Type B pancreatic cell (in vitro differentiated cells): ENCODE measurements at regions not wholly inside any gene's neighbourhood (a gene's known extent, or its start where the extent isn't known, plus 50 kb on each side); places are given as distances from the start of the nearest gene placed in this dataset.

Source experiments
- DNase-seq: peaks from one replicate; pipeline ENCODE4 v3.0.0; 2021; ENCODE audit warnings: mixed read lengths; ENCODE audit not compliant: unreplicated experiment; ENCODE audit errors: extremely low spot score
- H3K27ac Mint-ChIP-seq: 2 replicates; pipeline ENCODE4 v1.8.0; 2021; ENCODE audit warnings: mild to moderate bottlenecking, mixed read lengths
- H3K27me3 Mint-ChIP-seq: 2 replicates; pipeline ENCODE4 v1.8.0; 2021; ENCODE audit warnings: mixed read lengths
- H3K36me3 Mint-ChIP-seq: 2 replicates; pipeline ENCODE4 v1.8.0; 2021; ENCODE audit warnings: mixed read lengths
- H3K4me1 Mint-ChIP-seq: one replicate; pipeline ENCODE4 v1.8.0; 2021; ENCODE audit warnings: mixed read lengths; ENCODE audit not compliant: unreplicated experiment
- H3K4me3 Mint-ChIP-seq: 2 replicates; pipeline ENCODE4 v1.8.0; 2021; ENCODE audit warnings: mild to moderate bottlenecking, mixed read lengths
- H3K9me3 Mint-ChIP-seq: 2 replicates; pipeline ENCODE4 v1.8.0; 2021; ENCODE audit warnings: mixed read lengths
- CTCF ChIP-seq: fragments of 200-600 bp; sonication (generic); conservative IDR thresholded peaks from 2 replicates; pipeline ENCODE4 v1.5.0; 2021; ENCODE audit warnings: antibody characterized with exemption, mild to moderate bottlenecking

GRCh38 chr12:75874441-75874840 lies 157.1 kb downstream of the PHLDA1 start:
- no peak for TF ChIP-seq CTCF
- DNase-seq = no peak
- Mint-ChIP-seq H3K4me1 (peaks cover 24% of the 10 kb centered on the region), H3K9me3 (peaks cover 9% of the 10 kb centered on the region), H3K27me3 (no peaks in the 10 kb centered on the region), H3K36me3 (peaks cover 3% of the 10 kb centered on the region), H3K27ac (no peak overlapping the region), H3K4me3 (no peak overlapping the region)

- H3K4me3 Mint-ChIP-seq = no peak overlapping the region
- H3K27me3 Mint-ChIP-seq = no peaks in the 10 kb centered on the region
- peaks cover 14% of the 10 kb centered on the region for H3K4me1 Mint-ChIP-seq
- TF ChIP-seq CTCF = no peak
- H3K9me3 Mint-ChIP-seq = peaks cover 9% of the 10 kb centered on the region
- H3K27ac Mint-ChIP-seq = no peak overlapping the region
- H3K36me3 Mint-ChIP-seq = peaks cover 3% of the 10 kb centered on the region
- no peak for DNase-seq
These were observed 158.8 kb downstream of the PHLDA1 start for GRCh38 chr12:75872762-75873161.

DNA sequence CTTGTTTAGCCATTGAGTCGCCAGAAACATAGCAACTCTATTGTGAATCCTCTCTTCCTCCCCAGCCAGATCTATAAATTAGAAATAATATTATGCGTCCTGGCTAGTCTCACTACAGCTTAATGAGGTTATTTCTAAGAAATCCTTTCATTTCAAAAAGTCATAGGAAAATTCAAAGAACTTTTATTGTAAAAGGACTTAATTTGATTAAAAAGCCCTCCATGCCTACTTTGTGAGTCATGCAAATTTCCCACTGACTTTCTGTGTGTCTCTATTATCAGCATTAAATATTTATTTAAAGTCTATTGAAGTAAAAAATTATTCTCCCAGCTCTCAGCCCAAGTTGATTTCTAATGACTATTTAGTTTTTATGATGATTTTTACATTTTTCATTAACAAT lies 160.7 kb downstream of the PHLDA1 start:
- H3K36me3 Mint-ChIP-seq = peaks cover 8% of the 10 kb centered on the region
- DNase-seq = no peak
- no peak overlapping the region for H3K4me3 Mint-ChIP-seq
- no peak overlapping the region for H3K27ac Mint-ChIP-seq
- no peaks in the 10 kb centered on the region for H3K27me3 Mint-ChIP-seq
- peaks cover 5% of the 10 kb centered on the region for H3K4me1 Mint-ChIP-seq
- H3K9me3 Mint-ChIP-seq = peaks cover 9% of the 10 kb centered on the region
- no peak for TF ChIP-seq CTCF

- Mint-ChIP-seq H3K9me3 (peaks cover 9% of the 10 kb centered on the region), H3K27me3 (no peaks in the 10 kb centered on the region), H3K4me3 (no peak overlapping the region), H3K36me3 (peaks cover 8% of the 10 kb centered on the region), H3K27ac (no peak overlapping the region), H3K4me1 (peaks cover 5% of the 10 kb centered on the region)
- no peak for DNase-seq
- no peak for TF ChIP-seq CTCF
These were observed 163.1 kb downstream of the PHLDA1 start for GRCh38 chr12:75868501-75868900.

DNA sequence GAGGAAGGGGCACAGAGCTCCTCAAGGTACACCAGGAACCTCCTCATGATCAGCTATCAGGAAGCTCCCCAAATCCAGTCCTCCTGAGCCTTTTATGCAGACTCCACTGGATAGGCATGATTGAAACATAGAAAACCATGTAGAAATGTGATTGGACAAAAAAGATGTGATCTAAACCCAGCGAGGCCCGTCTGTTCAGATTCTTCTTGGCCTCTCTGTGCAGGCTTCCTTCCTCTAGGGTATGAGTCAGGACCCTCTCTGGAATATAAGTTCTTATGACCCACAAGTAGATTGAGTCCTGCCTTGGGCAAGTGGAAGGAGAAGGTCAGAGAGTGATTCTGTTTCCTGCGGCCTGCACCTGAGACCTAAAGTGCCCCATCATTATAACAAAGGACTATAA lies 166.3 kb downstream of the PHLDA1 start:
- TF ChIP-seq CTCF = no peak
- H3K9me3 Mint-ChIP-seq = no peaks in the 10 kb centered on the region
- DNase-seq = no peak
- no peaks in the 10 kb centered on the region for H3K27me3 Mint-ChIP-seq
- H3K36me3 Mint-ChIP-seq = peaks cover 5% of the 10 kb centered on the region
- no peaks in the 10 kb centered on the region for H3K4me1 Mint-ChIP-seq
- no peak overlapping the region for H3K4me3 Mint-ChIP-seq
- H3K27ac Mint-ChIP-seq = no peak overlapping the region

DNA sequence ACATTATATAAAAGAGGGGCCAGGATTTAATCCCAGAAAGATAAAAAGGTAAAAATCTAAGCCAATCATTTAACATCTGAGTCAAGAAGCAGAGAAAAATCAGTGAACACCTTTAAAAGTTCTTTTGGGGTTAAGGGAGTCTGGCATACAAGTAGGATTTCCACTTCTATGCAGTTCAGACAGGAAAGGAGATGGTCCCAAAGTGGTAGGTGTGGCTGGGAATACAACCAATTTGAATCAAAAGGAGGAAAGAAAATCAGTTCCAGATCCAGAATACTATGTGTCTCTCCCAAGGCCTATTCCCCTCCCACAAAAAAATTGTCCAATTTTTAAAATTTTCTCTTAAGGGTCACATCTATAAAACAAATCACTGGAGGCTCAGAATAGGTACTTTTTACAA lies 167.4 kb downstream of the PHLDA1 start:
- Mint-ChIP-seq H3K27me3 (no peaks in the 10 kb centered on the region), H3K27ac (no peak overlapping the region), H3K4me1 (no peaks in the 10 kb centered on the region), H3K36me3 (peaks cover 5% of the 10 kb centered on the region), H3K4me3 (no peak overlapping the region), H3K9me3 (no peaks in the 10 kb centered on the region)
- DNase-seq = no peak
- no peak for TF ChIP-seq CTCF
